GM18861 (cell line): ENCODE measurements at regions not wholly inside any gene's neighbourhood (a gene's known extent, or its start where the extent isn't known, plus 50 kb on each side); places are given as distances from the start of the nearest gene placed in this dataset.
"Not testable (repeated sequence)": the region's sequence is repeated elsewhere in the genome, so short reads cannot be mapped to it uniquely, and the experiment has no call there.

ENCODE experiments used
- ATAC-seq: cut with Tn5 transposase; IDR thresholded peaks from one replicate; pipeline ENCODE4 v1.9.1; 2021; ENCODE audit not compliant: unreplicated experiment

GRCh38 chr2:176790468-176790867 lies 422.1 kb upstream of the HNRNPA3 start:
- ATAC-seq = no peak

- ATAC-seq = no peak
Measured at GRCh38 chr2:176793792-176794191, 418.8 kb upstream of the HNRNPA3 start.

GRCh38 chr2:176794392-176794791 lies 418.2 kb upstream of the HNRNPA3 start:
- ATAC-seq = no peak

GRCh38 chr2:176795823-176796222 lies 416.8 kb upstream of the HNRNPA3 start:
- no peak for ATAC-seq

GRCh38 chr2:176796677-176797076 lies 415.9 kb upstream of the HNRNPA3 start:
- ATAC-seq = not testable (repeated sequence)

GRCh38 chr2:176804392-176804791 lies 408.2 kb upstream of the HNRNPA3 start:
- ATAC-seq = no peak

GRCh38 chr2:176805345-176805744 lies 407.2 kb upstream of the HNRNPA3 start:
- no peak for ATAC-seq

- no peak for ATAC-seq
Measured at GRCh38 chr2:176812246-176812775, 400.3 kb upstream of the HNRNPA3 start.

GRCh38 chr2:176813156-176813555 lies 399.4 kb upstream of the HNRNPA3 start:
- no peak for ATAC-seq

GRCh38 chr2:176813621-176814049 lies 399.0 kb upstream of the HNRNPA3 start:
- no peak for ATAC-seq

- ATAC-seq = no peak
Measured at GRCh38 chr2:176814274-176814673, 398.3 kb upstream of the HNRNPA3 start.

- peak; percentile 67 for ATAC-seq
Measured at GRCh38 chr2:176814740-176815367, 397.7 kb upstream of the HNRNPA3 start.

- no peak for ATAC-seq
Measured at GRCh38 chr2:176817061-176817565, 395.5 kb upstream of the HNRNPA3 start.

GRCh38 chr2:176818076-176818475 lies 394.5 kb upstream of the HNRNPA3 start:
- ATAC-seq = no peak

GRCh38 chr2:176818617-176819016 lies 394.0 kb upstream of the HNRNPA3 start:
- no peak for ATAC-seq

- no peak for ATAC-seq
Measured at GRCh38 chr2:176819306-176819705, 393.3 kb upstream of the HNRNPA3 start.

- no peak for ATAC-seq
Measured at GRCh38 chr2:176820371-176820932, 392.1 kb upstream of the HNRNPA3 start.

- no peak for ATAC-seq
Measured at GRCh38 chr2:176821350-176821749, 391.2 kb upstream of the HNRNPA3 start.

GRCh38 chr2:176822060-176822459 lies 390.5 kb upstream of the HNRNPA3 start:
- no peak for ATAC-seq

- no peak for ATAC-seq
Measured at GRCh38 chr2:176826356-176826755, 386.2 kb upstream of the HNRNPA3 start.

- no peak for ATAC-seq
Measured at GRCh38 chr2:176826984-176827668, 385.5 kb upstream of the HNRNPA3 start.

- no peak for ATAC-seq
Measured at GRCh38 chr2:176830362-176830761, 382.2 kb upstream of the HNRNPA3 start.
